ENCODE measurements at regions not wholly inside any gene's neighbourhood (a gene's known extent, or its start where the extent isn't known, plus 50 kb on each side); places are given as distances from the start of the nearest gene placed in this dataset.

DNA sequence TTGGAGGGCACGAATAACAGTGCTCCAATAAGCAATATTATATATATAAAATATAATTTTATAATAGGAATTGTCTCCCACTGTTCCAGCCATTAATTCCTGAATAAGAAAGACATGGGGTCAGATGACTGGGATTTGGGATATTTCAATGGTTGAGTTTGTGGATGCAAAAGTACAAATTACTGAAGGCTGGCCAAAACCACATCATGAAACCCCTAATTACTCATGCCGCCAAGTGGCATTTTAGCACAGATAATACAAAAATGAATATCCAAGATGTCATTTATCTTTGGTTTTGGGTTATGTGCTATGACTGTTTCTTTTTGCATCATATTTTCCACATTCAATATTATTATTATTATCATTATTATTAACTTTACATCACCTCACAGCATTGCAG, 261.4 kb upstream of the TBX3 start:
- DNase-seq (ENCODE audit: low read depth in 1 of 2, low spot score in 1 of 2) (no peak), ATAC-seq (no peak), FAIRE-seq (no peak)
- H3K9me3 ChIP-seq = no peaks in the 10 kb centered on the region
- H3K4me3 ChIP-seq = no peak overlapping the region
- WGBS (ENCODE audit: missing lambda C conversion rate) = 27% methylated on average over 2 of the region's 2 CpGs
- no peak for TF ChIP-seq TP53 (CRISPR knock-in tag; IDR thresholded peaks at IDR 0.05)
- TF ChIP-seq, protein P1, sequence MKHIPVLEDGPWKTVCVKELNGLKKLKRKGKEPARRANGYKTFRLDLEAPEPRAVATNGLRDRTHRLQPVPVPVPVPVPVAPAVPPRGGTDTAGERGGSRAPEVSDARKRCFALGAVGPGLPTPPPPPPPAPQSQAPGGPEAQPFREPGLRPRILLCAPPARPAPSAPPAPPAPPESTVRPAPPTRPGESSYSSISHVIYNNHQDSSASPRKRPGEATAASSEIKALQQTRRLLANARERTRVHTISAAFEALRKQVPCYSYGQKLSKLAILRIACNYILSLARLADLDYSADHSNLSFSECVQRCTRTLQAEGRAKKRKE (CRISPR knock-in tag; IDR thresholded peaks at IDR 0.05; ENCODE audit: low read depth) = no peak
- TF ChIP-seq, protein P2, sequence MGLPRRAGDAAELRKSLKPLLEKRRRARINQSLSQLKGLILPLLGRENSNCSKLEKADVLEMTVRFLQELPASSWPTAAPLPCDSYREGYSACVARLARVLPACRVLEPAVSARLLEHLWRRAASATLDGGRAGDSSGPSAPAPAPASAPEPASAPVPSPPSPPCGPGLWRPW (IDR thresholded peaks at IDR 0.05) = no peak
- TF ChIP-seq, protein P3, sequence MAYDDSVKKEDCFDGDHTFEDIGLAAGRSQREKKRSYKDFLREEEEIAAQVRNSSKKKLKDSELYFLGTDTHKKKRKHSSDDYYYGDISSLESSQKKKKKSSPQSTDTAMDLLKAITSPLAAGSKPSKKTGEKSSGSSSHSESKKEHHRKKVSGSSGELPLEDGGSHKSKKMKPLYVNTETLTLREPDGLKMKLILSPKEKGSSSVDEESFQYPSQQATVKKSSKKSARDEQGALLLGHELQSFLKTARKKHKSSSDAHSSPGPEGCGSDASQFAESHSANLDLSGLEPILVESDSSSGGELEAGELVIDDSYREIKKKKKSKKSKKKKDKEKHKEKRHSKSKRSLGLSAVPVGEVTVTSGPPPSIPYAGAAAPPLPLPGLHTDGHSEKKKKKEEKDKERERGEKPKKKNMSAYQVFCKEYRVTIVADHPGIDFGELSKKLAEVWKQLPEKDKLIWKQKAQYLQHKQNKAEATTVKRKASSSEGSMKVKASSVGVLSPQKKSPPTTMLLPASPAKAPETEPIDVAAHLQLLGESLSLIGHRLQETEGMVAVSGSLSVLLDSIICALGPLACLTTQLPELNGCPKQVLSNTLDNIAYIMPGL (CRISPR knock-in tag; IDR thresholded peaks at IDR 0.05; ENCODE audit: borderline replicate concordance) = no peak
- TF ChIP-seq, protein P4, sequence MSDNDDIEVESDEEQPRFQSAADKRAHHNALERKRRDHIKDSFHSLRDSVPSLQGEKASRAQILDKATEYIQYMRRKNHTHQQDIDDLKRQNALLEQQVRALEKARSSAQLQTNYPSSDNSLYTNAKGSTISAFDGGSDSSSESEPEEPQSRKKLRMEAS (IDR thresholded peaks at IDR 0.05) = no peak
- no peak for TF ChIP-seq MAZ (IDR thresholded peaks at IDR 0.05; ENCODE audit: borderline replicate concordance, low read depth, low read length)
- TF ChIP-seq, protein P5, sequence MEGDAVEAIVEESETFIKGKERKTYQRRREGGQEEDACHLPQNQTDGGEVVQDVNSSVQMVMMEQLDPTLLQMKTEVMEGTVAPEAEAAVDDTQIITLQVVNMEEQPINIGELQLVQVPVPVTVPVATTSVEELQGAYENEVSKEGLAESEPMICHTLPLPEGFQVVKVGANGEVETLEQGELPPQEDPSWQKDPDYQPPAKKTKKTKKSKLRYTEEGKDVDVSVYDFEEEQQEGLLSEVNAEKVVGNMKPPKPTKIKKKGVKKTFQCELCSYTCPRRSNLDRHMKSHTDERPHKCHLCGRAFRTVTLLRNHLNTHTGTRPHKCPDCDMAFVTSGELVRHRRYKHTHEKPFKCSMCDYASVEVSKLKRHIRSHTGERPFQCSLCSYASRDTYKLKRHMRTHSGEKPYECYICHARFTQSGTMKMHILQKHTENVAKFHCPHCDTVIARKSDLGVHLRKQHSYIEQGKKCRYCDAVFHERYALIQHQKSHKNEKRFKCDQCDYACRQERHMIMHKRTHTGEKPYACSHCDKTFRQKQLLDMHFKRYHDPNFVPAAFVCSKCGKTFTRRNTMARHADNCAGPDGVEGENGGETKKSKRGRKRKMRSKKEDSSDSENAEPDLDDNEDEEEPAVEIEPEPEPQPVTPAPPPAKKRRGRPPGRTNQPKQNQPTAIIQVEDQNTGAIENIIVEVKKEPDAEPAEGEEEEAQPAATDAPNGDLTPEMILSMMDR (IDR thresholded peaks at IDR 0.05) = no peak
- TF ChIP-seq JUN (IDR thresholded peaks at IDR 0.05) = no peak
- no peak for TF ChIP-seq RFX5 (IDR thresholded peaks at IDR 0.05)
- TF ChIP-seq FOSL2 (IDR thresholded peaks at IDR 0.05) = no peak
- TF ChIP-seq FOSL2 (CRISPR knock-in tag; IDR thresholded peaks at IDR 0.05) = no peak
- TF ChIP-seq NFE2L2 (conservative IDR thresholded peaks at IDR 0.05; ENCODE audit: low read length) = no peak
- TF ChIP-seq TFCP2L1 (CRISPR knock-in tag; IDR thresholded peaks at IDR 0.05) = no peak
- TF ChIP-seq HEYL (CRISPR knock-in tag; IDR thresholded peaks at IDR 0.05) = no peak
- no peak for TF ChIP-seq HOXB13 (CRISPR knock-in tag; IDR thresholded peaks at IDR 0.05; ENCODE audit: low read depth)
- TF ChIP-seq ZC3H11A (IDR thresholded peaks at IDR 0.05) = no peak
- CTCF ChIA-PET = no interaction called here
- no peaks in the 10 kb centered on the region for H3K4me1 ChIP-seq
- POLR2A ChIA-PET = no interaction called here
- H3K4me2 ChIP-seq = no peak overlapping the region
- H3K27ac ChIP-seq = no peak overlapping the region

DNA sequence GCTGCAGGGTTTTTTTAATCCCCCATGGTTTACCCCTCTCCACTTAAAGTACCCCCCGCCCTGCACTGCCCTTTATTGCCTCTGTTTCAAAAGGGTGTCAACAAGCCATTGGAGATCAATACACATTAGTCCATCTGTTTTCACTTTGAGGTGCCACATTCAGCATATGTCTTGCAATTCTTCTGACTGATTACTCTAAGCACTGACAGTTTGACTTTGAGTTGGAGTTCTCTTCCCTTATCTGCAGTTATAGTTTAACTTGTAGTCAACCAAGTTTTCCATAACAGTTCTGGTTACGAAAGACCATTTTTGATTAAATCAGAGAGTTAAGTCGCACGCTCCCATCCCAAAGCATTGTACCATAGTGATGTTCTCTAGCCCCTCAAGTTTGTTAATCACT, 260.8 kb upstream of the TBX3 start:
- POLR2A ChIA-PET = no interaction called here

DNA sequence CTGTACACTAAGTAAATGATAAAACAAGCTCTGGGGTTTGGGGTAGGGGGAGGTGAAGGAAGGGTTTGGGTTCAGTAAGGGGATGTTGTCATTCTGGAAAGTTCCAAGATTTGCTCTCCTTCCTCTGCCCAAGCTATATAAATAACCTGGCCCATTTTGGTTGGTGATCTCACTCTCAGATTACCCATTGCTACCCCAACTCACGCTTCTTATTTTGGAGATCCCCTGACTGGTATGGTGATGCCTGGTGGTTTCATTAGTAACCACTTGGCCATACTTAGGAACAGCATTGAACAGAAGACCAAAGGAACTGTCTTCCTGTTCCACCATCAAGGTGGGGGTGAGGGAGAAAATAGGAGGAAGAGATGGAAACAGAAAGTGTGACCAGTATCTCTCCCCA, 259.6 kb upstream of the TBX3 start:
- ChIA-PET POLR2A (no interaction called here), CTCF (no interaction called here)
- Histone ChIP-seq H3K9me3 (no peaks in the 10 kb centered on the region), H3K4me2 (no peak overlapping the region), H3K27ac (no peak overlapping the region), H3K4me3 (no peak overlapping the region), H3K4me1 (no peaks in the 10 kb centered on the region)
- TF ChIP-seq ZFP36 (IDR thresholded peaks at IDR 0.05; ENCODE audit: borderline replicate concordance, partially characterized antibody) = no peak
- no peak for TF ChIP-seq EHMT2 (IDR thresholded peaks at IDR 0.05; ENCODE audit: low read depth)
- TF ChIP-seq FOSL2 (IDR thresholded peaks at IDR 0.05) = no peak
- no peak for TF ChIP-seq FOSL2 (CRISPR knock-in tag; IDR thresholded peaks at IDR 0.05)
- TF ChIP-seq HDAC2 (IDR thresholded peaks at IDR 0.05) = no peak
- TF ChIP-seq JUNB (IDR thresholded peaks at IDR 0.05) = no peak
- TF ChIP-seq TP53 (CRISPR knock-in tag; IDR thresholded peaks at IDR 0.05) = no peak
- TF ChIP-seq, protein P3 (CRISPR knock-in tag; IDR thresholded peaks at IDR 0.05; ENCODE audit: borderline replicate concordance) = no peak
- TF ChIP-seq FOSB (CRISPR knock-in tag; IDR thresholded peaks at IDR 0.05) = no peak
- no peak for TF ChIP-seq PHF8 (IDR thresholded peaks at IDR 0.05; ENCODE audit: borderline replicate concordance, low read depth)
- TF ChIP-seq CHD4 (IDR thresholded peaks at IDR 0.05; ENCODE audit: borderline replicate concordance) = no peak
- FAIRE-seq (no peak), ATAC-seq (no peak), DNase-seq (ENCODE audit: low read depth in 1 of 2, low spot score in 1 of 2) (no peak)
- 67% methylated on average over 1 of the region's 1 CpG for WGBS (ENCODE audit: missing lambda C conversion rate)

More for the DNA sequence above, 260.8 kb upstream of the TBX3 start:
- Histone ChIP-seq H3K27ac (no peak overlapping the region), H3K4me2 (no peak overlapping the region), H3K4me1 (no peaks in the 10 kb centered on the region), H3K9me3 (no peaks in the 10 kb centered on the region), H3K4me3 (no peak overlapping the region)
- CTCF ChIA-PET = no interaction called here
- no peak for TF ChIP-seq NFE2L2 (conservative IDR thresholded peaks at IDR 0.05; ENCODE audit: low read length)
- no peak for TF ChIP-seq ZNF302 (CRISPR knock-in tag; IDR thresholded peaks at IDR 0.05)
- TF ChIP-seq RNF2 (IDR thresholded peaks at IDR 0.05; ENCODE audit: borderline replicate concordance, low read depth) = no peak
- no peak for TF ChIP-seq ZC3H11A (IDR thresholded peaks at IDR 0.05)
- no peak for TF ChIP-seq EHMT2 (IDR thresholded peaks at IDR 0.05; ENCODE audit: low read depth)
- TF ChIP-seq CBX2 (IDR thresholded peaks at IDR 0.05; ENCODE audit: borderline replicate concordance, low read depth) = no peak
- TF ChIP-seq POLR2AphosphoS2 (conservative IDR thresholded peaks at IDR 0.05; ENCODE audit: low read length) = no peak
- no peak for TF ChIP-seq HOXA7 (CRISPR knock-in tag; IDR thresholded peaks at IDR 0.05)
- no peak for ATAC-seq
- DNase-seq (ENCODE audit: low read depth in 1 of 2, low spot score in 1 of 2) = no peak
- no peak for FAIRE-seq
- WGBS (ENCODE audit: missing lambda C conversion rate) = 79% methylated on average over 4 of the region's 4 CpGs

Data from A549 (cell line).